ENCODE measurements at regions not wholly inside any gene's neighbourhood (a gene's known extent, or its start where the extent isn't known, plus 50 kb on each side); places are given as distances from the start of the nearest gene placed in this dataset.
"Not testable (repeated sequence)": the region's sequence is repeated elsewhere in the genome, so short reads cannot be mapped to it uniquely, and the experiment has no call there.

- H3K4me3 ChIP-seq (ENCODE audit: low read depth, low read length) = no peak overlapping the region
- no peak for DNase-seq (ENCODE audit: low read depth)
Observed at GRCh38 chr1:176341656-176342055, 121.3 kb upstream of the PAPPA2 start.

GRCh38 chr1:176338877-176339276 lies 124.1 kb upstream of the PAPPA2 start:
- H3K4me3 ChIP-seq (ENCODE audit: low read depth, low read length) = no peak overlapping the region
- TF ChIP-seq, protein P1, sequence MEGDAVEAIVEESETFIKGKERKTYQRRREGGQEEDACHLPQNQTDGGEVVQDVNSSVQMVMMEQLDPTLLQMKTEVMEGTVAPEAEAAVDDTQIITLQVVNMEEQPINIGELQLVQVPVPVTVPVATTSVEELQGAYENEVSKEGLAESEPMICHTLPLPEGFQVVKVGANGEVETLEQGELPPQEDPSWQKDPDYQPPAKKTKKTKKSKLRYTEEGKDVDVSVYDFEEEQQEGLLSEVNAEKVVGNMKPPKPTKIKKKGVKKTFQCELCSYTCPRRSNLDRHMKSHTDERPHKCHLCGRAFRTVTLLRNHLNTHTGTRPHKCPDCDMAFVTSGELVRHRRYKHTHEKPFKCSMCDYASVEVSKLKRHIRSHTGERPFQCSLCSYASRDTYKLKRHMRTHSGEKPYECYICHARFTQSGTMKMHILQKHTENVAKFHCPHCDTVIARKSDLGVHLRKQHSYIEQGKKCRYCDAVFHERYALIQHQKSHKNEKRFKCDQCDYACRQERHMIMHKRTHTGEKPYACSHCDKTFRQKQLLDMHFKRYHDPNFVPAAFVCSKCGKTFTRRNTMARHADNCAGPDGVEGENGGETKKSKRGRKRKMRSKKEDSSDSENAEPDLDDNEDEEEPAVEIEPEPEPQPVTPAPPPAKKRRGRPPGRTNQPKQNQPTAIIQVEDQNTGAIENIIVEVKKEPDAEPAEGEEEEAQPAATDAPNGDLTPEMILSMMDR (IDR thresholded peaks at IDR 0.05; ENCODE audit: insufficient read depth, low read depth, low read length) = no peak
- no peak for DNase-seq (ENCODE audit: low read depth)

More at GRCh38 chr1:176341656-176342055, 121.3 kb upstream of the PAPPA2 start:
- TF ChIP-seq, protein P1 (IDR thresholded peaks at IDR 0.05; ENCODE audit: insufficient read depth, low read depth, low read length) = no peak

GRCh38 chr1:176330782-176331181 lies 123.7 kb upstream of the COP1 start:
- no peak for DNase-seq (ENCODE audit: low read depth)
- TF ChIP-seq, protein P1 (IDR thresholded peaks at IDR 0.05; ENCODE audit: insufficient read depth, low read depth, low read length) = no peak
- no peak overlapping the region for H3K4me3 ChIP-seq (ENCODE audit: low read depth, low read length)

DNA sequence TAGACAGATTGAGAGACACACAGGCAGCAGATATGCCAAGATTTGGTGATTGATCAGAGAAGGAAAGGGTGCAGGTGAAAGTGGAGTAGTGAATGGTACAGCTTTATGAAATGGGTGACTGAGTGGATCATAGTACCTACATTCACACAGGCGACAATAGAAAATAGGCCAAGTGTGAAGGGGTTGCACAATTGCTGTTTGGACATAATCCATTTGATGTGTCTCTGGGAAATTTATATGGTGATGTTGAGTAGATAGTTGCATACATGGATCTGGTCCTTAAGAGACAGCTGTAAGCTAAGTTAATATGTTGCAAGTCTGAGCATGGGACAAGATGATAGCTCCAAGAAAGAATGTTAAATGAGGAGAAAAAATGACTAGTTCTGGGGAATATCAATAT lies 118.6 kb upstream of the COP1 start:
- TF ChIP-seq, protein P1 (IDR thresholded peaks at IDR 0.05; ENCODE audit: insufficient read depth, low read depth, low read length) = no peak
- H3K4me3 ChIP-seq (ENCODE audit: low read depth, low read length) = no peak overlapping the region
- DNase-seq (ENCODE audit: low read depth) = no peak

DNA sequence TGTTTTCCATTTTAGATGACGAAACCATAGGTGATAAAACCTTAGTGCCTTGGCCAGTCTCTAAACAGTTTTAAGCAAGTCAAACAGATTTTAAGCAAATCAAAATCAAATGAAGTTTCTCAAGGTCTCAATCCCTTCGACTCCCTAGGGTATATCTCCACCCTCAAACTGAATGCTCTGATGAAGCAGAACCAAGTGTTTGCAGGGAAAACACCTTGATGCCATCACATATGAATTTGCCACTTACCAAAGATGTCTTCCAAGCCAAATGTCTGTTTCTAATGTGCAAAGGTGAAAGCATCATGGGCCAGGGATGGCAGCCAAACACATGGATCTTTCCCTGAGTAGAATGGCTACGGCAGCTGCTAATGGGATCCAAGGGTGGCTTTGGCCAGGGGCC lies 116.4 kb upstream of the COP1 start:
- no peak overlapping the region for H3K4me3 ChIP-seq (ENCODE audit: low read depth, low read length)
- TF ChIP-seq, protein P1 (IDR thresholded peaks at IDR 0.05; ENCODE audit: insufficient read depth, low read depth, low read length) = no peak
- DNase-seq (ENCODE audit: low read depth) = no peak

DNA sequence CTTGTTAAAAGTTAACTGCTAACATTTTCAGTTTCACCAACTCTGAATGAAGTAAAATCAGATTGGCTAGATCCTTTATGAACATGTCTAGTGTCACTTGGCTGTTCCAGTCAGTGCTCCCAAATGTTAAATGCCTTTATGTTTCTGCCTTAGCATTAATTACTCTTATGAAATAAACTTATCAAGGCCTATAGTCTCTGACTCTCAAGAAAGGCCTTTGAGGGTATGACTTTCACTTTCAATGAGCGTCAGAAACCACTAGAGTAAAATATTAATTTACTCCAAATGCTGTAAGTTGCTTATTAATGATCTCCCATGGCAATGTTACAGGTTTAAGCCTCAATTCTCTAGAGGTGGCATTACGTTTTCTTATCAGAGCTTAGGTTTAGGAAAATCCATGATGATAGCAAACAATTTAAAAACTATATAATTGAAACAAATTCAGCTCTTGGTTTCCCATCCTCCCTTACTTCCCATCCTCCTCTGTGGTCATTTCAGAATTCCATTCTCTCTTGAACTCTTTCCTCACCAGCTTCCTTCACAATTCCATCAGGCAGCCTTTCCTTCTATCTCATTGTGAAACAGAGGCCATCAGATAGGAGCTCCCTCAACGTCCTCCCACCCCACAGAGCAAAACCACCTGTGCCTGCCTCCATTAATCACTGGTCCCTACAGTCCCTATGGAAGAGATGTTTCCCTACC lies 108.6 kb upstream of the COP1 start:
- TF ChIP-seq, protein P1 (IDR thresholded peaks at IDR 0.05; ENCODE audit: insufficient read depth, low read depth, low read length) = no peak
- DNase-seq (ENCODE audit: low read depth) = no peak
- H3K4me3 ChIP-seq (ENCODE audit: low read depth, low read length) = no peak overlapping the region

DNA sequence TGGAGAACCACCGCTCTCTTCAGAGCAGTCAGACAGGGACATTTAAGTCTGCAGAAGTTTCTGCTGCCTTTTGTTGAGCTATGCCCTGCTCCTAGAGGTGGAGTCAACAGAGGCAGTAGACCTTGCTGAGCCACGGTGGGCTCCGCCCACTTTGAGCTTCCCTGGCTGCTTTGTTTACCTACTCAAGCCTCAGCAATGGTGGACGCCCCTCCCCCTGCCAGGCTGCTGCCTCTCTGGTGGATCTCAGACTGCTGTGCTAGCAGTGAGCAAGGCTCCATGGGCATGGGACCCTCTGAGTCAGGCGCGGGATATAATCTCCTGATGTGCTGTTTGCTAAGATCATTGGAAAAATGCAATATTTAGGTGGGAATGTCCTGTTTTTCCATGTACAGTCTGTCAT lies 89.5 kb upstream of the COP1 start:
- not testable (repeated sequence) for DNase-seq (ENCODE audit: low read depth)

More for the DNA sequence above, 89.5 kb upstream of the COP1 start:
- not testable (repeated sequence) for H3K4me3 ChIP-seq (ENCODE audit: low read depth, low read length)

Data from fibroblast of villous mesenchyme (primary cell).